ENCODE measurements at regions not wholly inside any gene's neighbourhood (a gene's known extent, or its start where the extent isn't known, plus 50 kb on each side); places are given as distances from the start of the nearest gene placed in this dataset.

- TF ChIP-seq CTCF (IDR thresholded peaks at IDR 0.05) (no peak), POLR2AphosphoS5 (IDR thresholded peaks at IDR 0.05) (no peak)
Observed at GRCh38 chr4:8780086-8780485, 91.6 kb downstream of the HMX1 start.

Data from breast epithelium (tissue), 3 donors.